Tibial artery (tissue), 4 donors: ENCODE measurements at regions not wholly inside any gene's neighbourhood (a gene's known extent, or its start where the extent isn't known, plus 50 kb on each side); places are given as distances from the start of the nearest gene placed in this dataset.

ENCODE experiments used
- DNase-seq, 2 donors: peaks; one replicate each; pipeline ENCODE4 v3.0.0-alpha.2; 2019
- H3K27ac ChIP-seq, 2 donors: fragments of 200-600 bp; sonication (generic) in 1 of 2; 1 replicate in 1 of 2; 2 replicates in 1 of 2; pipeline ENCODE4 v1.5.1; 2018 to 2019; ENCODE audit warnings: mild to moderate bottlenecking in 1 of 2
- H3K27me3 ChIP-seq, 2 donors: fragments of 200-600 bp; sonication (generic) in 1 of 2; one replicate each; pipeline versions ENCODE4 v1.5.1 to v1.6.0; 2016 to 2019
- H3K36me3 ChIP-seq, 3 donors: fragments of 200-600 bp; sonication (generic) in 2 of 3; one replicate each; pipeline ENCODE4 v1.5.1; 2016 to 2019; ENCODE audit warnings: mild to moderate bottlenecking in 2 of 3
- H3K4me1 ChIP-seq, 4 donors: fragments of 200-600 bp; sonication (generic) in 2 of 4; 1 replicate in 3 of 4; 2 replicates in 1 of 4; pipeline ENCODE4 v1.5.1; 2016 to 2019
- H3K4me3 ChIP-seq, 2 donors: fragments of 200-600 bp; sonication (generic) in 1 of 2; 1 replicate in 1 of 2; 2 replicates in 1 of 2; pipeline ENCODE4 v1.5.1; 2018 to 2019; ENCODE audit warnings: mild to moderate bottlenecking in 2 of 2
- H3K9me3 ChIP-seq, 3 donors: fragments of 200-600 bp; sonication (generic) in 1 of 3; one replicate each; pipeline ENCODE4 v1.5.1; 2016 to 2019
- intact Hi-C: fragments of 100-400 bp; cut with DNase I; formaldehyde crosslinking; loops from one replicate; pipeline ENCODE4 v1.15.0; 2023; ENCODE audit warnings: low total_unique reads
- TF ChIP-seq, protein P1 (sequence below), 2 experiments: fragments of 200-600 bp in 1 of 2; fragments of 450-650 bp in 1 of 2; IDR thresholded peaks; one replicate each; pipeline ENCODE4 v1.5.1; 2017 to 2019; ENCODE audit warnings: antibody characterized with exemption in 2 of 2, mild to moderate bottlenecking in 1 of 2, moderate library complexity in 1 of 2

DNA sequence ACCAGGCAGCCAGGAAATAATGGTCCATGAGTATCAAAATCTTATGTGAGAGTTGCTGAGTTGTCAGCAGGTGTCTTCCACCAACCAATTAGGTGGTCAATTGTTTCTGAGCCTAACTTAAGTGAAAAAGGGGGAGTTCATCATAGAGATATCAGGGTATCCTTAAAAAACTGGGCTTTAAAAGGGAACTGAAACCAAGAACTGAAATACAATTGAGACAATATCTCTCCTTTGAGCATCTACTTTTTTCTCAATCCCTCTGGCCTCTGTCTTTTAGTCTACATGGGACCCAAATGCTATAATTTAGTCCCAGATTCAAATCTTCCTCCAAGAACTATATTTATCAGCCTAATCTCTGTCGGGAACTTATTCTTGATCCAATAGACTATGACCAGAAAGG, 201.0 kb downstream of the BTG1 start:
- no peak overlapping the region for H3K4me3 ChIP-seq
- TF ChIP-seq, protein P1, sequence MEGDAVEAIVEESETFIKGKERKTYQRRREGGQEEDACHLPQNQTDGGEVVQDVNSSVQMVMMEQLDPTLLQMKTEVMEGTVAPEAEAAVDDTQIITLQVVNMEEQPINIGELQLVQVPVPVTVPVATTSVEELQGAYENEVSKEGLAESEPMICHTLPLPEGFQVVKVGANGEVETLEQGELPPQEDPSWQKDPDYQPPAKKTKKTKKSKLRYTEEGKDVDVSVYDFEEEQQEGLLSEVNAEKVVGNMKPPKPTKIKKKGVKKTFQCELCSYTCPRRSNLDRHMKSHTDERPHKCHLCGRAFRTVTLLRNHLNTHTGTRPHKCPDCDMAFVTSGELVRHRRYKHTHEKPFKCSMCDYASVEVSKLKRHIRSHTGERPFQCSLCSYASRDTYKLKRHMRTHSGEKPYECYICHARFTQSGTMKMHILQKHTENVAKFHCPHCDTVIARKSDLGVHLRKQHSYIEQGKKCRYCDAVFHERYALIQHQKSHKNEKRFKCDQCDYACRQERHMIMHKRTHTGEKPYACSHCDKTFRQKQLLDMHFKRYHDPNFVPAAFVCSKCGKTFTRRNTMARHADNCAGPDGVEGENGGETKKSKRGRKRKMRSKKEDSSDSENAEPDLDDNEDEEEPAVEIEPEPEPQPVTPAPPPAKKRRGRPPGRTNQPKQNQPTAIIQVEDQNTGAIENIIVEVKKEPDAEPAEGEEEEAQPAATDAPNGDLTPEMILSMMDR (IDR thresholded peaks at IDR 0.05): no peak
- no peak overlapping the region for H3K27ac ChIP-seq
- no peak for DNase-seq
- H3K27me3 ChIP-seq: no peaks in the 10 kb centered on the region
- no peaks in the 10 kb centered on the region for H3K4me1 ChIP-seq
- H3K9me3 ChIP-seq: no peaks in the 10 kb centered on the region
- H3K36me3 ChIP-seq: no peaks in the 10 kb centered on the region
- intact Hi-C loops: no loop called here

DNA sequence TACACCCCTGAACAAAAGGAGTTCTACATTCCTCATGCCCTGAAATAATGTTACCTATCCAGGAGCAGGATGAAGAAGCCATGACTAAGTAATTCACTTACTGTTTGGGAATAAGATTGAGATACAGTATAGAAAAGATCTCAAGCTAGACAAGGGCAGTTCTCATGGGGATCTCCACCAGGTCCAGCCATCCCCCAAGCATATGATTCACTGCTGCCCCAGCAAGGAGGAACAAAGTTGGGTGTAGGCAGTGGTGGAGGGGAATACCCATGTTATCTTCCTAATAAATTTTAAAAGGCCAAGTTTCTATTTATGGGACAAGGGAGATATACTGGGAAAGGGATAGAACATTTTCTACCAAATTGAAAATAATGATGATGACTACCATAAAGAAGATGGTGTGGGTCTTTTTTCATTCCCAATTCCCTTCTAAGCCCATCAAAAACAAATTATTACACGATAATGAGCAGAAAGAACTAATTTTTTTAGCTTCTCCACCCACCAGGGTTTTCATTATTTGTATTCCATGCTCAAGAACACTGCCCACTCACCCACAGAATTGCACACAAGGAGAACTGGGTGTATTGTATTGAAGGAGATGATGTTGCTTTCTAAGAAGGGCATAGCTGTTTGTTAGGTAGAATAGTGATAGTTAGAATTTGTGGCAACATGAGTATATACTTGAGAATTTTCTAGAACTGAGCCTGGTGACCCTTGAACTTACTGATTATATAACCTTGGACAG, 204.6 kb downstream of the BTG1 start:
- no peaks in the 10 kb centered on the region for H3K36me3 ChIP-seq

GRCh38 chr12:91940322-91940721, 205.3 kb downstream of the BTG1 start:
- TF ChIP-seq, protein P1 (IDR thresholded peaks at IDR 0.05): no peak
- H3K4me1 ChIP-seq: no peaks in the 10 kb centered on the region
- H3K27ac ChIP-seq: no peak overlapping the region
- no peak overlapping the region for H3K4me3 ChIP-seq
- no peaks in the 10 kb centered on the region for H3K9me3 ChIP-seq
- H3K27me3 ChIP-seq: no peaks in the 10 kb centered on the region
- DNase-seq: no peak
- intact Hi-C loops: no loop called here
- H3K36me3 ChIP-seq: no peaks in the 10 kb centered on the region

More for the DNA sequence above, 204.6 kb downstream of the BTG1 start:
- TF ChIP-seq, protein P1 (IDR thresholded peaks at IDR 0.05): no peak
- no peaks in the 10 kb centered on the region for H3K9me3 ChIP-seq
- no peaks in the 10 kb centered on the region for H3K4me1 ChIP-seq
- intact Hi-C loops: no loop called here
- H3K4me3 ChIP-seq: no peak overlapping the region
- H3K27me3 ChIP-seq: no peaks in the 10 kb centered on the region
- H3K27ac ChIP-seq: no peak overlapping the region
- no peak for DNase-seq

DNA sequence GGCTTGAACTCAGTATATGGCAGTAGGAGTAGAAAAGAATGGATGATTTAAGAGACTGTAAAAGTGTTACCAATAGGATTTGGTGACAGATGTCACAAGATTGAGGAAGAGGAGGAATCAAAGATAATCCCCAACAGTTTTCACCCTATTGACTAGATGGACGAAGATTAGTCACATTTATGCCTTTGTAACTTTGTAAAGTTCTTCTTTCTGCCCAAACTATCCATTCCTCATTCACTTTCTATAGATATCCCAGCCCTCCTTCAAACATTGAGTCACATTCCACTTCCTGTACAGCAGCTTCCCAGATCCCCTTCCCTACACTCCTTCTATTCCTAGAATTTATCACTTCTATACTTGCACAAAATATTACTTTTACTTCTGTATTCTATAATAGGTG, 207.9 kb downstream of the BTG1 start:
- DNase-seq: no peak
- TF ChIP-seq, protein P1 (IDR thresholded peaks at IDR 0.05): no peak
- Histone ChIP-seq H3K9me3 (no peaks in the 10 kb centered on the region), H3K36me3 (no peaks in the 10 kb centered on the region), H3K27me3 (no peaks in the 10 kb centered on the region), H3K27ac (no peak overlapping the region), H3K4me3 (no peak overlapping the region), H3K4me1 (no peaks in the 10 kb centered on the region)
- intact Hi-C loops: no loop called here

- DNase-seq: no peak
- no peak overlapping the region for H3K27ac ChIP-seq
- intact Hi-C loops: no loop called here
- no peaks in the 10 kb centered on the region for H3K27me3 ChIP-seq
- no peaks in the 10 kb centered on the region for H3K9me3 ChIP-seq
- TF ChIP-seq, protein P1 (IDR thresholded peaks at IDR 0.05): no peak
- H3K4me3 ChIP-seq: no peak overlapping the region
- H3K36me3 ChIP-seq: no peaks in the 10 kb centered on the region
- no peaks in the 10 kb centered on the region for H3K4me1 ChIP-seq
Observed at GRCh38 chr12:91937009-91937408, 208.6 kb downstream of the BTG1 start.
